Activated CD4-positive, alpha-beta T cell treated with anti-CD3 and anti-CD28 coated beads, Interleukin-2, Interleukin-4, amounts not matched to agents 100 ng/mL and 50 ng/mL, durations not matched to agents 16 hours and 8 hours (primary cell): ENCODE measurements at regions not wholly inside any gene's neighbourhood (a gene's known extent, or its start where the extent isn't known, plus 50 kb on each side); places are given as distances from the start of the nearest gene placed in this dataset.

Experiments
- DNase-seq: peaks from one replicate; pipeline ENCODE4 v3.0.0-alpha.2; 2020; ENCODE audit warnings: low spot score

DNA sequence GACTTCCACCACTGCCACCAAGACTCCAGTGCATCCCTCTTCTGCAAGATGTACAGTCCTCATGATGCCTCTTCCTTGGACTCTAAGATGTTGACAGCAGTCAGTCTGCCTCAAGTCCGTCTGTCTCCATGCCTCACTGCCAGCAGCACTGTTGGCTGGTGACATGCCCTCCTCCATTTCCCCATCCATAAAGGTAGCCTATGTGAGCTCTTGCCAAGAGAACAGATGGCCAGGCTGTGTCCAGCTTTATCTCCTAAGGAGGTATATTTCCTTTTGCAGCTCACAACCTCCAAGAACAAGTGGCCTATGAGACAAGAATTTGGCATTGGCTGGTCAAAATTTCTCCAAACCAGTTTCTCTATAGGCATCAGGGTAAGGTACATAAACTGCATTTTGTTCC lies 149.3 kb upstream of the HNRNPA3 start:
- DNase-seq, result no peak

DNA sequence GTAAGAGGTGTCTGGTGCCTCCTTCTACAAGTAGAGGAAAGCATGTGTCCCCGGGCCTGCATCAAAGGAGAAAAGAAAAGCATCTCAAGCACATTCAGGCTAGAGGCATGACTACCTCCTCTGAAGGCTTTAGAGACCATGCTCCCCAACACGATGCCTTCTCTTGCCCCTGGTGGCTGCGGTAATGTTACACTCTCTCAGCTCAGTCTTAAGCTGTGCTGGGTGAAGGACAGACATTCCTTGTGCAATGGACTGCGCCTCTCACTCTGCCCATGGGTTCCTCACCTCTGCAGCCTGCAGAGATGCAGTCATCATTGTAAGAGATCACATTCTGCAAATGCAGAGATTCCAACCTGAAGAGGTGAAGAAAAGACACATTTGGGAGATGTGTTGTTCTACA lies 148.2 kb upstream of the HNRNPA3 start:
- no peak for DNase-seq

DNA sequence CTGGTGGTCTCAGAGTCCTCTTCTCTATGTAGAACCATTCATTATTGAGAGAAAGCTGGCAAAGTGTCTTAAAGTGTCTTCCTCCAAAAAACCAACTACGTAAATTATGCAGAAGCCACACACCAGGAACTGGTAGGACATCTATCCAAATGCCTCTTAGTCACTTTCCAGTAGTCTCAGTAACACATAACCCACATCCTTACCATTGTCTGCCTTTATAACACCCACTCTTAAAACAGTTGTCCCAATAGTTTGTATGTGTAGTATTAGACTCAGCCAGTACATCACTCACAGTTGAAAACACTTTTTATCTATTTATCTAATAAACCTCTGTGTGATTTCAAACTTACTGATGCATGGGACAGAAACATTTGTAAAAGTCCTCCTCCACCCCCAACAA lies 143.6 kb upstream of the HNRNPA3 start:
- DNase-seq, result no peak

DNA sequence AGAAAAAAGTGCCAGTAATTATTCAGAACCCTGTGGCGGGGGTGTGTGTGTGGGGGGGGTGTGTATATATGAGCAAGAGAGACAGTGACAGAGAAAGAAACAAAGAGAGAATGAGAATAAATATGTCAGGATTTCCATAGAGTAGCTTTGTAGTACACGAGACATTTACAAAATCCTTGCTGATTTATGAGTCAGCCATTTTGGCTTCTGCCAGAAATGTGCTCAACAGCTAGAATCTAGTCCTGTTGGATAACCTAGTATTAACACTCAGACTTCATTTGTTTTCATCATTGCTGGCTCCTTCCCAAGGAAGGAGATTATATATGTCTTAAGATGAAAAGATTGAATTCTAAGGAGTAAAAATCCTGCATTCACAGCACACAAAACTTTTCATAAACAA lies 140.5 kb upstream of the HNRNPA3 start:
- no peak for DNase-seq

DNA sequence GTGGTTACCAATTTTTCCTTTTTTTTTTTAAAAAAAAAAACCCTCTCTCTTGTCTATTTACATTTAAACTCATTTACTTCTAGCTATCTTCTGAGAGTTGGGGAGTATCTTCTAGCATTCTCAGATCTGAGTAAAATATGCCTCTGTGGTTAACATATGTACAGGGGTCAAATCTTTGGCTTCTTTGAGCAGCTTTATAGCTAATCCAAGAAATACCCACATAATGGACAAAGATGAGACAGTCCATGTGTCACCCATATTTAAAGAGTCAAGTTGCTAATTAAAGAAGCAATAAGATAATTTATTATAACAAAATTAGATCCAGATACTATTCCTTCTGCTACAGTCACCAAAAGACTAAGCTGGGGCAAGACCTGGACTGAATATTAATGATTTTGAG lies 139.0 kb upstream of the HNRNPA3 start:
- no peak for DNase-seq

DNA sequence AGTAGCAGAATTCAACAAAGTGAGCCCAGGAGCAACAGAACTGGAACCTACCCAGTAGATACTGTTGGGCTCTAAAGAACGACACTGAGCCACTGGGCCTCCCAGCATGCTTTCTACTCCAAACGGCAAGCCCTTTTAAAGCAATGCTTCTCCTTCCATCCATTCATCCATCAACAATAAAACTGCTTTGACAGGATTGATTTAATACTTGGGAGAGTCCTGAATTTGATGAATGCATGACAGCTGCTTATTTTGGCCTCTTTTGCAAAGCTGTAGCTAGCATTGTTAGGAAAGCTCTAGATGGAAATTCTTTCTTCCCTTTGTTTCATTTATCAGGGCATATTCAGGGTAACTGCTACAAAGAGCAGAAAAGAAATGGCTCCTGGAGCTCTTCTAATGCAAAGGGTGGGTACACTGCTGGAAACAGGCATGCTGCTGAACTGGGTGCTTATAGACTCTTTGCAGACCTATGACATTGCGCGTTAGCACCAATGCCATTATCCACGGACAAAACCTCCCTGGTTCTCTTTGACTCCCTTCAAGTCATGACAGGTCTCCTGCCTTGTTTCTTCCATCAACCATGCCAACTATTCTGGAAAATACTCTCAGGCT lies 138.4 kb upstream of the HNRNPA3 start:
- no peak for DNase-seq

DNA sequence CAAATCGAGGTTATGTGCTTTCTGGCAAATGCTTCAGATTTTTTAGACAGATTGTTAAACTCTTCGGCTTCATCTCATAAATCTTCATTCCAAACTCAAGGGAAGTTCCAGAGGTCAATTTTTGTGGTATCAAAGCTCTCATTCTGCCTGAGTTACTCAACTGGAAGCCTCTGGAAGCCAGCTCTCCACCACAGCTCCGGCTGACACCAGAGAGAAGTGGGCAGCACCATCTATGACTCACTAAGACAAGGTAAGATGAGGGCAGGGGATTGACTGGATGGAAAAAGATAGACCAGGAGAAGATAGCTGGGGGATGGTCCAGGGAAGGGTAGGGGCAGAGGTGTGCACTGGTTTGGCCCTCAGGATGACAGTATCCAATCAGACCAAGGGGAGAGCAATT lies 137.3 kb upstream of the HNRNPA3 start:
- no peak for DNase-seq

DNA sequence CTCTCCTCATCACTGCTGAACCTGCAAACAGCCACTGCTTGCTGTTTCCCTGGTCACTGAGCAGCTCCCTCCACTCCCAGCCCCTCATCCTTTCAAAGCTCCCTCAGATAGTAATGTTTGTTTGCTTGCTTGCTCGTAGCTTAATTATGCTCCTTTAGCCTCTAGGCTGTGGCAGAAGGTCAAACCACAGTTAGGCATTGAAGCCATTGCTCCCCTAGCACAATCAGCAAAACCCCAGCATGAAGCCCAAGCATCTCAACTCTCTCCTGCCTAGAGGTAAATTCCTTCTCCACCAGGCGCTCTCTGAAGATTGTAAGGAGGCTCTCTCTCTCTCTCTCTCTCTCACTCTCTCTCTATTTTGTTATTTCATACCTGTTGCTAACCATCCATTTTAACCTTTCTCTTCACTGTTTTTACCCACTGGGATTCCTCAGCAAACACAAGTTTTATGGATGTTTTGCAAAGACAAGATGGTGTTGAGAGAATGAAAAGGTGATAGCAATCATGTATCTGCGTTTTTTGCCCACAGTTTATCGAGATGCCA lies 135.9 kb upstream of the HNRNPA3 start:
- DNase-seq, result no peak

DNA sequence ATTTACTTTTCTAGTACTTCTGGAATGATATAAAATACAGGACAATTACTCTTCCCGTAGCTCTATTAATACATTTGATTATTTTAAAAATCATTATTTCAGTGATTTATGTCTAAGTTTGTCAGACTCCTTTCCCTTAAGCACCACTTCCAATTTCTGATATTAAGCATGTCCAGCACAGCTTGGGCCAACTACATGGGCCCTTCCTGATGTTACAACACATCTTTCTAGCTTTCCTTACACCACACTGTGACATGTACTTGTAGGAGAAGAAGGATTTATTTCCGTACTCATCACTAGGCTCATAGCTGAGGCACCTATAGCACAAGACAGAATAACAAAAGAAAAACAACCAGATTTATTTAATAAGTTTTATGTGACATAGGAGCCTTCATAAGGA lies 134.8 kb upstream of the HNRNPA3 start:
- DNase-seq, result no peak

DNA sequence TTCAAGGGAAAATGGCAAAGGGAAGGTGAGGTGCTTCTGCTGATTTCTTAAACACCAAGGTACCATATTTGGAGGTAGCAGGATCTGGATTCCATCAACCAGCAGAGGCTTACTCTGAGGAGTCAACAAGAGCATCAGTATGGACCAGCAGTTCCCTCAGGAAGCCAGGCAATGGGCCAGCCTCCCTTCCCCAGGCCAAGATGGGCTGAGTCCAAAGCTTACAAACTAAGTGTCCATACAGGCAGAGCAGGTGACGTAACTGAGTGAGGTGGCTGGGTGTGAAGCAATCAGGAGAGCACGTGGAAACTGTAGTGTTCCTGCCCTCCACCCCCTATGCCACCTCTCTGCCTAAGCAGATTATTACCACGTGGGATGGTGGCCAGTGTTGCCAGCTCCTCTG lies 134.2 kb upstream of the HNRNPA3 start:
- no peak for DNase-seq

DNA sequence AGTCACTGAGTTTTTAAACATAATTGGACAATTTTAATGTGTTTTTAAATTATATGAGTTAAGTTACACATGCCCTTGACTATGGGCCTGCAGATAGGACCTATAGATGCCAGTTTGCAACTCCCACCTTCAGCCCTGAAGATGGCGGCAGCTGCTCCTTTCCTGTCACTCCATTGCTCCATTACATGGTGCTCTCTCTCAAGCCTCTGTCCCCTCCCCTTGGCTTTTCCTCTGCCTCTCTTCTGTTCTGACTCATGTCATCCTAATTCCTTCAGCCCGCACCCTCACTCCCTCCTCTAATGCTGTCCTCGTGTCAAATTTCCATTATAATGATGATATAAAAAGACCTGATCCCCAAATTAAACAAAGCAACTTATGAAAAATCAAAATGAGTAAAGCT lies 133.7 kb upstream of the HNRNPA3 start:
- DNase-seq, result no peak

DNA sequence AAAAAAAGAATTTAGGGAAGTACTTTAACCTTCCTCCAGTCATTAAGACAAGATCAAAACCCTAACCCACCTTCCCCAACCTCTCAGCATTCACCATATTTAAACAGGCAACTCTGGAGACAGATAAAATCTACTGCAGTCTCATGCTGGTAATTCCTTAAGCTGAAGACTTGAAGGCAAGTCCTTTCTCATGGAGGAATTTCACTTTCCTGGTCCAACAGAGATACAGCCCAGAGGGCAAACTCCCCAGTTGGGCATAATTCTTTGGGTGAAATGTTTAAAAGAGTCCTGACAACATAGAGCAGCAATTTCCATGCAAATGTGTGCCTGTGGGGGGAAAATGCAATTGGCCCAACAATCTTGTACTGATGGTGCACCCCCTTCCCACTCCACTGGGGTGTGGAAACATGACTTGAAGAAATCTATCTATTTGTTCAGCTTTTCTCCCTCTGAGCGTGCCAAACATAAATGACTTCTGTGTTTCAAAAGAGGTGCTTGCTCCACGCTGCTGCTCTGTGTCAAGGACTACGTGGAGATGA lies 131.8 kb upstream of the HNRNPA3 start:
- DNase-seq, result no peak

DNA sequence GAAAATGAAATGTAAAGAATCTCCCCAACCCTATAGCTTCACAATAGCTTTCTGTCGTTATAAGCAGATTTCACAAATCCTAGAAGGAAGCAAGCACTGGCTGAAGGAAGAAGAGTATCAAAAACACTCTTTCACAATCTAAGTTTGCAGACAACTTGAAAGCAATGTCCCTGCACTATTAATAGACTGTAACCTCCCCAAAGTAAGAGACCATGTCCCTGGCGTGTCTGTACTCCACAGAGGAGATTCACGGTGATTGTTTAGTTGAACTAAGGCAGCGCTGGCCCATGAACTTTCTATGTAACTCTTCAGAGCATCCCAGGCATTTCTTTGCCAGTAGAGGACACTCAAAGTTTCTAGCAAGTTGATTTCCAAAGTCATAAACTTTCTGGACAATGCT lies 128.0 kb upstream of the HNRNPA3 start:
- no peak for DNase-seq

DNA sequence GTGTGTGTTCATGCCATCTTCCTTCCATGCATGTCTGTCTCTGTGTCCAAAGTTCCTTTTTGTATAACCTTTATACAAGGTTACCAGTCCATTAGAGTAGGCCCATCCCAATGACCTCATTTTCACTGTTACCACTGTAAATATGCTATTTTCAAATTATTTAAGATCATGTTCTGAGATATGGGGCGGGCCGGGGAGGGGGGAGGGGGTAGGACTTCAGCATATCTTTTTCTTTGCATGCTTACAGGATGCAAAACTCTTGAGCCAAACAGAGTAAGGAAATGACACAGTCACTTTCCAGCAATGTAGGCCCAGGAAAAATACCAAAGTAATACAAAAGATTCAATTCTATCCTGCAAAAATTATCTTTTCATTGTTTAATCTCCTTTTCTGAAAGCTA lies 124.1 kb upstream of the HNRNPA3 start:
- DNase-seq, result no peak

DNA sequence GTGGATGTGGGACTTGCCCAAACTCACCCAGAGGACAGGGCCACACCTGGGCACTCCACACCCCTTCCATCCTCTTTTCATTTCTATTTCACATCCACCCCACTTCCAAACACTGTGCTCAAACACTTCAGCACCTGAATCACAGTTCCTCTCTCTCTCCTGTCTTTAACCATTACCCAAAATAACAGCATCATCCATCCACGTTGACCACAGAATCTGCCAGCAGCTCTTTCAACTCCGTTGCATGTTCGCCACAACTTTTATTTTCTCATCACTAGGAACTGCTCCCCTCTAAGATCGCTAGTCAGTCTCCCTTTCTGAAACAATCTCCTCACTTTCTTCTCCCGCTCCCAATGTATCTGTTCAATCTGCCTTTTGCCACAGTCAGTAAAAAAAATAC lies 121.6 kb upstream of the HNRNPA3 start:
- DNase-seq, result no peak

DNA sequence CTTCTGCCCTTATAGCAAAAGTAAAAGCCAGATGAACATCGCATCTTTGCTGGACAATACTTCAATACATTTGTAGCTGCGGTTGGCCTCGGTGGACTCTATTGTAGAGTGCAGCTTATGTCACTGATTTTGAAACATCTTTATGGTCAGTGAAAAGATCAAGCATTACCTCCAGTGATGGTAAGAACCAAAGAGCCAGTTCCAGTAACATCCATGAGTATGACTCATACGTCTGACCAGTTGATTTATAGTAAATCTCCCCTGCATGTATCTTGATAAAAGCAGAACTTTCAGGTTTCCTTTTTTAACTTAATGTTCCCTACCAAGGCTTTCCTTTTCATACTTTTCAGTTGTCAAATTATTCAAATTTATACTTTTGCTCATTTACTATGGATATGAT lies 119.2 kb upstream of the HNRNPA3 start:
- no peak for DNase-seq

DNA sequence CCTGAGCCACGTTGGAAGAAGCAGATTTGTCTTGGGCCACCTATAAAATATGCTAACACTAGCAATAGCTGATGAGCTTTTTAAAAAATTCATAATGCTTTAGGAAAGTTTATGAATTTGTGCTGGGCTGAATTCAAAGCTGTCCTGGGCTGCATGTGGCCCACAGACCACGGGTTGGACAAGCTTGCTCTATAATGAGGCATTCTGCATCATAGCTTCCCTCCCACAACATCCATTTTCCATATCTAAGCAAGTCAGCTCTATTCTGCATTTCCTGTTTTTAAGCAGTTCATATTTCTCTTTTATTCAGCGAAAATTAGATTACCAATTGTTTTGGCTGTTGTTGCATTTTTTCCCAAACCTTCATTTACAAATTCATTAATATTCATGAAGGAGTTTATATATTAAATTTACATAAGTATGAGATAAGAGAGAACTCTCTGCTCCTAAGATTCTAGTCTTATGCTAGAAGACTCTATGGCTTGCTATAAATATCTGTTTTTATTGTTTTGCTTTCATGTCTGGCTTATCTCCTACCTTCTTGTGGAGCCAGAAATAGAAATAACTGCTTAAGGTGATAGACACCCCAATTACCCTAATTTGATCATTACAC lies 114.5 kb upstream of the HNRNPA3 start:
- no peak for DNase-seq

DNA sequence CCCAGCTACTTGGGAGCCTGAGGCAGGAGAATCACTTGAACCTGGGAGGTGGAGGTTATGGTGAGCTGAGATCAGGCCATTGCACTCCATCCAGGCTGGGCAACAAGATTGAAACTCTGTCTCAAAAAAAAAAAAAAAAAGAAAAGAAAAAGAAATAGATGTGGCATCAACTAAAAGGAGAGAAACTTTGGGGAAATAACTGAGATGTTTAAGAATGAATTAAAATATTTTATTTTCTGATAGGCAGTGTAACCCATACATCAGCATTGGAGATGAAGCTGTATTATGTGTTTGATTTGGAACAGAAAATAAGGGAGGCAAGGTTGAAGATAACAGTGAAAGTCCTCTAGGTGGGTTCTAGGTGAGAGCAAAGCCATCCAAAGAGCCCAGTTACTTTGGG lies 110.7 kb upstream of the HNRNPA3 start:
- no peak for DNase-seq

DNA sequence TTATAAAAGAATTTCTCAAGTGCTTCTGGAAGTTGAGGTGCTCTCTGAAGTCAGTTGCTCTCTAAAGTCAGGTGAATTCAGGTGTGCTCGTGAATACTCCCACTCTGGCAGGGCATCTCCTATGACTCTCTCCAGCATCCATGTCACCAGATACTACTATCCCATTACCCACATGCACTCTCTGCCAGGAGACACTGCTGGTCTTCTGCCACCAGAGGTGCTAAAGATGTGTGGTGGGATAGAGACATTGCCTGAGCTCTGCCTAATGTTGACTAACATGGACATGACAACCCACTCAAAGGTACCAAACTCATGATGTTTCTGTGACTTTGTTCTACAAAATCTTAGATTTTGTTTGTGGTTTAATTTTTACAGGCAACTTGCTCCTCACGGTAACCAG lies 106.4 kb upstream of the HNRNPA3 start:
- DNase-seq, result no peak

DNA sequence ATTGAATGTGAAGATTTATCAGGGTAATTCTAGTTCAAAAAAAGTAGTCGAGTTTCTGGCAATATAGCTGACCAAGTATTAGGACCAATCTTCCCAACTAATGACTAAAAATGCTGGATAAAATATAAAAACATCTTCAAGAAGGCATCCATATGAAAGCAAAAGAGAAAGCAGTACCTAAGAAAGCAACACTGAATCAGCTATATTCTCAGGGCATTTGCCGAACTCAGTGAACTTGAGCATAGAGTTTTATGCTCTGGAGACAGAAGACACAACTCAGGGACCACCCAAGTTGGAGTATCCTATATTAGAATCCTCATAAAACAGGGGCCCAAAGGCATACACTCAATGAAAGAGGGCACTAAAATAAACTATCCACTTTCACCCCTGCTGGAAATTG lies 103.7 kb upstream of the HNRNPA3 start:
- DNase-seq, result no peak

DNA sequence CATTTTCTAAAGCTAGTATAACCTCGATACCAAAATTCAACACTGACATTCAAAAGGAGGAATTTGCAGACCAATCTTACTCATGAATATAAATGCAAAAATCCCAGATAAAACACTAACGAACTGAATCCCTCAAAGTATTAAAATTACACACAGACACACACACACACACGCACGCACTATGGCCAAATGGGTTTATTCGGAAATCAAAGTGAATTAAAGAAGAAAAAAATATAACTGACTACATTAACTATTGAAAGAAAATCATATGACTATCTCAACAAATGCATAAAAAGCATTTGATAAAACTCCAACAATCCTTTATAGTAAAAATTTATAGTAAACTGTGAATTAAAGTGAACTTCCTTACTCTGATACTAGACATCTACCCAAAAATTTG lies 97.9 kb upstream of the HNRNPA3 start:
- no peak for DNase-seq

DNA sequence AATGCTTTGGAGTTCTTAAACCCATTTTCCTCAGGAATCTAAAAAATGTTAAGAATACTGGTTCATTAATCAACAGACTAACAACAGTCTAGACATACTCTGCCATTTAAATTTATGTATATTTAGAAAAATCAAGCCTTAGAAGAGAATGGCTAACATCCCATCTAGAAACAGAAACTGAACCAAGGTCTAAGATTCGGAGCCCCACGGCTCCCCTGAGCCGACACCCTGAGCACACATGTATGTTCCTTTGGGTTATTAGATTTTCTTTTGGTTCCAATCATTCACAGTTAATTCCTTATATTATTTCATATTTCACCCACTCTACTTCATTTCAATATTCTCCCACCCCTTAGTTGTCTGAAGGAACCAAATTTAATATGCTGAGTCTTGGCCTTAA lies 94.8 kb upstream of the HNRNPA3 start:
- no peak for DNase-seq

DNA sequence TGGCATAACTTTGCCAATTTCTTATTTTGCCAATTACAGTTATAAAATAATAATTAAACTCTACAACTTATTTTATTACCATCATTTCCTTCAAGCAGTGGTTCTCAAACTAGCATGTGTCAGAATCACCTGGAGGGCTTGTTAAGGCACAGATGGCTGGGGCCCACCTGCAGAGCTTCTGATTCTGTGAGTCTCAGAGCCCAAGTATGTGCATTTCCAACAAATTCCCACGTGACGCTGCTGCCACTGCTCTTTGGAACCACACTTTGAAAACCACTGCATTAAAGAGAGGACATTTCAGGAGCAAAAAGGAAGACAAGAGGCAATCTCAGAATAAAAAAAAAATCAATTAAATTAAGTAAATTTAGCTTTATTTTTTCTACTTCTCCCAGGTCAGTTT lies 94.0 kb upstream of the HNRNPA3 start:
- no peak for DNase-seq

DNA sequence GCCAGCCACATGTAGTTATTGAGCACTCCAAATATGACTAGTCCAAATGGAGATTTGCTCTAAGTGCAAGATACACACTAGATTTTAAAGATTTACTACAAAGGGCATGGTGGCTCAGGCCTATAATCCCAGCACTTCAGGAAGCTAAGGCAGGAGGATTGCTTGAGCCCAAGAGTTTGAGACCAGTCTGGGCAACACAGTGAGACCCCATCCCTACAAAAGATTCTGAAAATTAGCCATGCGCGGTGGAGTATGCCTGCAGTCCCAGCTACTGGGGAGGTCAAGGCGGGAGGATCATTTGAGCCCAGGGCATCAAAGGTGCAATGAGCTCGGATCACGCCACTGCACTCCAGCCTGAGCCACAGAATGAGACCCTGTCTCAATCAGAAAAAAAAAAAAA lies 93.5 kb upstream of the HNRNPA3 start:
- no peak for DNase-seq
